ENCODE measurements at regions not wholly inside any gene's neighbourhood (a gene's known extent, or its start where the extent isn't known, plus 50 kb on each side); places are given as distances from the start of the nearest gene placed in this dataset.
"Not testable (repeated sequence)": the region's sequence is repeated elsewhere in the genome, so short reads cannot be mapped to it uniquely, and the experiment has no call there.

DNA sequence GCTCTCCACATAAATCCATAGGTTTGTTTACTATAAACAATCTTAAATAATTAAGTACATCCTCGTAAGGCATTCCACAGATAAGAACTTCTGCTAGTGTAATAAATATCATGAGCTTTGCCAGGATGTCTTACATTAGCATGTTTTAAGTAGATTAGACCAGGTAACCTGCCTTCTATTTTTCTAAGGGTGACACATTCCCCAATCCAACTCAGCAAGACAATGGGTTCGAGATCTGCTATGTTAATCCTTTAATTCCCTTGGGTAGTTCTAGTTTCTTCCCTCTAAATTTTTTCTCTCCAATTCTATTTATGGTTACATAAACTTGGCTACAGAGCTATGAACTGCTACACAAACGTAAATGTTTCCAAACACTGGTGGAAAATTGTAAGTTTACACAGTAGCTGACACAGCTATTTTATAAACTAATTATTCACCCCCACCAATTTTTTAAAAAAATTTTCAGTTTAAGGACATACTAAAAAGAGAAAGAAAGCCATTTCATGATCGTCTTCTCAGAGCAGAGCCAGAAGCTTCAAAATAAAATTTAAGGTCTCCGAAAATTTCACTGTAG lies 386.5 kb upstream of the SLC39A10 start:
- no peak for DNase-seq

DNA sequence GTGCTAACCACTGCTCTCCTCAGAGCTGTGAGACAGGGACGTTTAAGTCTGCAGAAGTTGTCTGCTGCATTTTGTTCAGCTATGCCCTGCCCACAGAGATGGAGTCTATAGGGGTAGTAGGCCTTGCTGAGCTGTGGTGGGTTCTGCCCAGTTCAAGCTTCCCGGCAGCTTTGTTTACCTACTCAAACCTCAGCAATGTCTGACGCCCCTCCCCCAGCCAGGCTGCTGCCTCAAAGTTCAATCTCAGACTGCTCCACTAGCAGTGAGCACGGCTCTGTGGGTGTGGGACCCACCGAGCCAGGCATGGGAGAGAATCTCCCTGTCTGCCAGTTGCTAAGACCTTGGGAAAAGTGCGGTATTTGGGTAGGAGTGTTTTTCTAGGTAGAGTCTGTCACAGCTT lies 387.8 kb upstream of the SLC39A10 start:
- DNase-seq, result no peak

DNA sequence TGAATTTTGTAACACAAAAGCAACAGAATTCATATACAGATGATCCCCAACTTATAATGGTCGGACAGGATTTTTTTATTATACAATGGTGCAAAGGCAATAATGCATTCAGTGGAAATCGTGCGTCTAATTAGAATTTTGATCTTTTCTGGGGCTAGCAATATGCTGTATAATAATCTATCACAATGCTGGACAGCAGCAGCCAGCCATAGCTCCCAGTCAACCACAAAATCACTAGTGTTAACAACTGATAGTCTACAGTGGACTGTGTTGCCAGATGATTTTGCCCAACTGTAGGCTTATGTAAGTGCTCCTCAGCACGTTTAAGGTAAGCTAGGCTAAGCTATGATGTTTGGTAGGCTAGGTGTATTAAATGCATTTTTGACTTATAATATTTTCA lies 399.0 kb upstream of the SLC39A10 start:
- no peak for DNase-seq

DNA sequence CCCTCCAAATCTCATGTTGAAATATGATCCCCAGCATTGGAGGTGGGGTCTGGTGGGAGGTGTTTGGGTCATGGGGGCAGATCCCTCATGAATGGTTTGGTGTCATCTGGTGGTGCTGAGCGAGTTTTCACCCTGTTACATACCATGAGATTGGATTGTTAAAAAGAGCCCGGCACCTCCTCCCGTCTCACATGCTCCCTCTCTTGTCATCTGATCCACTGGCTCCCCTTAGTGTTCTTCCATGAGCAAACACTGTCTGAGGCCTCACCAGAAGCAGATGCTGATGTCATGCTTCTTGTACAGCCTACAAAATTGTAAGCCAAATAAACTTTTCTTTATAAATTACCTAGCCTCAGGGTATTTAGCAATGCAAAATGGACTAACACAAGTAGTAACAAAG lies 405.0 kb upstream of the SLC39A10 start:
- DNase-seq, result no peak

DNA sequence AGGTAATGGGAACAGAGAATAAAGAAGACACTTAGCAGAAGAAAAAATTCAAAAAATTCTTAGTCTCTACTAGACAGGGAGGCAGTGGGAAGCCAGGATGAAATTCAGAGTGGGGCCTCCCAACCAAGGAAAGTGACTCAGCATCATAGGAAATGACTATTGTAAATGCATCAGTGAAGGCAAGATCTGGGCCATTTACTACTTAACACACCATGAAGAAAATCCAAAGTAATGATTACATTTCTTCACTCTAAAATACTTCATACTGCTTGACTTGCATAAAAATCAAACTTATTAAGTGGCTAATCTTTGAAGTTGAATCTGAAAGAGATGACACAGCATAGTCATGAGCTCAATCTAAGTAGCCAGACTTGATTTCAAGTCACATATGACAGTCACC lies 405.8 kb upstream of the SLC39A10 start:
- no peak for DNase-seq

DNA sequence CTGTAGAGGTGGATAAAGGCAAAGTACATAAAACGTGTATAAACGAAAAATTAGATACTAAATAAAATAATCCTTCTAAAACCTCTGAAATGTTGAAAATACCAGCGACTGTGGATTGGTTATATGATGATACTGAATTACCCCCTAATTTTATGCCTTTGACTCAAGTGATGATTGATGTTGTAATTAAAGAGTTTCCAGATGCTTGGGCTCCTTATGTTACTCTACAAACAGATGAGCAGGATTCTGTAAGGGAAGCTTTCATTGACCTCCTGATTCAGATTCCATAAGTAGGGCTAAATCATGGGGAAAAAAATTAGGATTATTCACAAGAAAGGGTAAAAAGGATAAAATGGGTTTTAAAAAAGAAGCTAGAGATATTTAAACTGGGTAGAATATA lies 418.2 kb upstream of the SLC39A10 start:
- no peak for DNase-seq

DNA sequence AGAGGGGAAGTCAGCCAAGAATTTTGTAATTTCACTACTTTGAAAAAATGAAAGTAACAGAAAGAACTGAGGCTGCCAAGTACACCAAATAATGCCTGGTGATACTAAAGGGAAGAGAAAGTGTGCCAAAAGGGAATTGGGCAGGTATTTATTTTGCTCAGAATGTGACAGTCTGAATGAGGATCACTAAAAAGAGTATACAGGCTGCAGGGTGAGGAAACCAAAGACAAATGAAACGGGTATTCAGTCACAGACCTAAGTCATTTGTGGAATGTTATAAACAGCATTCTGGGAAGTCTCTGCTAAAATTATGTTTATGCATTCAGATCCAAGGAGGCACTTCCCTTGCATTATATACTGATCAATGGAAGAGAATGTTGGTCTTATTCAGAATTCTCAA lies 418.6 kb upstream of the SLC39A10 start:
- no peak for DNase-seq

DNA sequence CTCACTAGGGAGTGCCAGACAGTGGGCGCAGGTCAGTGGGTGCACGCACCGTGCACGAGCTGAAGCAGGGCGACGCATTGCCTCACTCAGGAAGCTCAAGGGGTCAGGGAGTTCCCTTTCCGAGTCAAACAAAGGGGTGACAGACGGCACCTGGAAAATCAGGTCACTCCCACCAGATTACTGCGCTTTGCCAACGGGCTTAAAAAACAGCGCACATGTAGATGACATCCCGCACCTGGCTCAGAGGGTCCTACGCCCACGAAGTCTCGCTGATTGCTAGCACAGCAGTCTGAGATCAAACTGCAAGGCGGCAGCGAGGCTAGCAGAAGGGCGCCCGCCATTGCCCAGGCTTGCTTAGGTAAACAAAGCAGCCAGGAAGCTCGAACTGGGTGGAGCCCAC lies 428.5 kb upstream of the SLC39A10 start:
- not testable (repeated sequence) for DNase-seq

DNA sequence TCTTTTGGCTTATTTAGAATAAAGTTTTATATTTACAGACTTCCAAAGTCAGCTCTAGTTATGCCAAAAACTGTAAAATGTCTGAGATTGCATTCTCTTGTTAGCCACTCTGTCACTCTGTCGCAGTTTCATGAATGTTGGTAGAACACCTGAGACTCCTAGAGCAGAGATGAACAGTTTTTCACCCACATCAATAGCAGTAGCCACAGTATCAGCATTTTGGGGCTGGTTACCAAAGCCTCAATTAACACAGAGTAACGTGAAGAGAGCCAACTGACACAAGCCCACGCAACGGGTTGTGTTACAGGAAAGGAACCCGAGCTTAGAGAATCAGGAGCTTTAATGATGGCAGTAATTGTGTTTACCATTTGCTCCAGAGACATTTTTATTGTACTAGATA lies 443.0 kb upstream of the SLC39A10 start:
- DNase-seq, result no peak

DNA sequence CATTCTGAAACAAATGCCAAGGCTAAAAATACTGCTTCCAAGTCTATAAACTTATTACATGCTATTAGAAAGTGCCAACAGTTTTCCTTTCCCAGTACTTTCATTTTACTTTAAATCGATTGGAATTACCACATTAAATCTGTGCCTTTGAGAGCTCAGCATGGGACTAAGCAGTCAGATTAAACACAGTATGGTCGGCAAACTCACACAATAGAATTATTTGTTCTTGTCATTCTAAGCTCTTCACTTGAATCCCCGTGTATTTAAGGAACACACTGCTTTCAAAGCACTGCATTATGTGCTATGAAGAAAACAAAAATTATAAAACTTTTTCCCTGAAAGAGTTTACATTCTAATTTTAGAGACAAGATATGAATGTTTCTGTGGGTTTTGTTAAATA lies 444.4 kb upstream of the SLC39A10 start:
- no peak for DNase-seq

DNA sequence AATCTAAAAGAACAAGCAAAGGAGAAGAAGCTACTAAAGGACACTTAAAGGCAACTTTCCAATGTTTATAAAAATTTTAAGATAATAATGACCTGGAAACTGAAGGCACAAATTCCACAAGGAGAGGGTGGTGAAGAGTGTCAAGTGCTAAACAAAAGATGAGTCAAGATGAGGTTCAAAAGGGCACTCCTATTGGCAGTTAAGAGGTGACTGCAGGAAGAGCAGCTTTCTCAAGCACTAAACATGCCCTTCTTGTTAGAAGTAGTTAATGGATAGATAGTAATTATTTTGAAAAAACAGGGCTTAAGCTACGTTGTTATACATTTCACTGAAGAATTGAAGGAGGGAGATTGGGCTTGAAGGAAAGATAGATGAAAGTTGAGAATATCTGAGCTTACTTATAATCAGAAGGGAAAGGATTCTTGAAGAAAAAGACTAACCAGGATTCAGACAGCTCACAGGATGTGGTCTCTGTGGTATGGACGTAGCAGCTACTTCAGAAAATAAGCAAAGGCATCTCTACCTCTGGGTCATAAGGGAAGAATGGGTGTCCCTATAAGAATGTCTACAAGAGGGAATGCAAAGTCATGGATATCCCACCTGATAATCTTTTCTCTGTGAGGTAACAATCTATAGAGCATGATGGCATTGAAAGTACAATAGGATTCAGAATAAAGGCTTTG lies 454.7 kb upstream of the SLC39A10 start:
- no peak for DNase-seq

DNA sequence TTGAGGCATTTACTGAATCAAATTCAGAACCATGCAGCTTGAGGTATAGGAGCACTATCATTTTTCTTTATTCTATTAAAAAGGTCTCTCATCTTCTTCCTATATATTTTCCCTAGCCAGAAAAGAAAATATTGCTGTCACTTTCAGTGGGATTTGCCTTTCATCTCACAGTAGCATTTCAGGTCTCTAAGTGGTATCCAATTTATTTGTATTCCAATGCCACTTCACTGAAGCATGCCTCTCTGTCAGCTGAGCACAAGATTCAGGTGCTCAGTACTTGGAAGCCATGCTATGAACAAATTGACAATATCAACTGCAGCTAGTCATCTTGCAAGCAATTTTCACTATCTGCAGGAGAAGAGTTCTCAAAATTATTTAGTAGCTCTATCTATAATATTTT lies 457.2 kb upstream of the SLC39A10 start:
- no peak for DNase-seq

DNA sequence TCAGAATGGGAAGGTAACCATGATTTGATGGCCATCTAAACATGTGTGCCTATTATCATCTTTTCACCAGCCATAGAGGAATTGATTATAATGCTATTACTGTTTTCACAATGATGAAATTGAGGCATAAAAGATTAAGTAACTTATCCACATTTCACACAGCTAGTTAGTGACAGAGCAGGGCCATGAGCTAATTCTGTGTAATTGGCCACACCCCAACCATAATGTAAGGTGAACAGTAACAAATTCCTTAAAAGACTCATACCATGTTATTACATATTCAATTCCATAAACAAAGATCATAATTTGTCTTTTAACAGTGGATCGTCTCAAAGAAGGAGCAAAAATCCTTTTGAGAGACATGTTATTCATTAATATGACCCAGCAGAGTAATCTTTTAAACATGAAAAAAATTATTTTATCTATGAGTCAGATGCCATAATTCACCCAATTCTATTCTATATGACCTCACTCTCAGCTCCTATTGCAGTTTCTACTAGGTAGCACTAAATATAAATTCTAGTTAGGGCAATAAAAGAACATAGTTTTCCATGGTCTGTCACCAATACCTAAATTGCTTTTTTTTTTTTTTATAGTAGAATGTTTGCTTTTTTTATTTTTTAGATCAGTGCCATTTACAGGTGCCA lies 475.8 kb upstream of the SLC39A10 start:
- no peak for DNase-seq

DNA sequence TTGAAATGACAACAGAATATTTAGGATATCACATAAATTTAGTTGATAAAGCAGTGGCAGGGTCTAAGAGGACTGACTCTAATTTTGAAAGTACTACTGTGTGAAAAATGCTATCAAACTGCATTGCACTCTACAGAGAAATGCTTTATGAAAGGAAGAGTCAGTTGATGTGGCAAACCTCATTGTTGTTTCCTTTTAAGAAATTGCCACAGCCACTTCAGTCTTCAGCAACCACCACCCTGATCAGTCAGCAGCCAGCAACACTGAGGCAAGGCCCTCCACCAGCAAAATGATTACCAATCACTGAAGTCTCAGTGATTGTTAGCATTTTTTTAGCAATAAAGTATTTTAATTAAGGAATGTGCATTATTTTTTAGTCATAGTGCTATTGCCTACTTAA lies 488.7 kb upstream of the SLC39A10 start:
- no peak for DNase-seq

DNA sequence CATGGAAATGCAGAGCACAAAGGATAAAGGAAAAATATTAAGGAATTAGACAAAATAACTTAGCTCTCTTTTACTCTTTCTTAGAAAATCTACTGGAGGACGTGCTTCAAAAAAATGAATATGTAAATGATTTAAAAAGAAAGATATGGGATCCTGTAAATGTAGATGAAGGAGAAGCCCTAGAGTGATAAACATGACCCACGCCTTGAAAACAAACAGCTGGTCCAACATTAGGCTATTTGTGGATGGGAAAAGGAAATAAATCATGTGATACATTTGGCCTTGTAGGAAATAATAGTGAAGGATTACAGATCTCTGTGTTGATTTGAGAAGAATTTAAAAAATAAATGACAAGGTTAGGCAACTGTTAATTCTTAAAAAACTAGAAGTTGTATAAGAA lies 492.1 kb upstream of the SLC39A10 start:
- no peak for DNase-seq

DNA sequence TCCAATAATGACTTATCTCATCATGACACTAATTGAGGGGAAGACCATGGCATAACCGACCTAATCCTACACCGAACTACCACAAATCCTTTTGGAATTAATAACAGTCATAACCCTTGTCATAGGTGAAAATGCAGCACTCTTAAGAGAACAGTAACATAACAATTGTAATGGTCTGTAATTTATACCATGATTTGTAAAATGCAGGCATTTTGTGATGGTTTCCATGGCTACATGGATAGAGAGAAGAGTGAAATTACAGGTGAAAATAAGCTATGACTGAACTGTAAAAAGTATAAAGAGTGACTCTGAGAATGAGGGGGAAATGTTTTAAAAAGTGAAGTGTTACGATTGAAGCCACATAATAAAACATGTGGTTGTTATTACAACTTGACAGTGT lies 494.1 kb upstream of the SLC39A10 start:
- DNase-seq, result no peak

DNA sequence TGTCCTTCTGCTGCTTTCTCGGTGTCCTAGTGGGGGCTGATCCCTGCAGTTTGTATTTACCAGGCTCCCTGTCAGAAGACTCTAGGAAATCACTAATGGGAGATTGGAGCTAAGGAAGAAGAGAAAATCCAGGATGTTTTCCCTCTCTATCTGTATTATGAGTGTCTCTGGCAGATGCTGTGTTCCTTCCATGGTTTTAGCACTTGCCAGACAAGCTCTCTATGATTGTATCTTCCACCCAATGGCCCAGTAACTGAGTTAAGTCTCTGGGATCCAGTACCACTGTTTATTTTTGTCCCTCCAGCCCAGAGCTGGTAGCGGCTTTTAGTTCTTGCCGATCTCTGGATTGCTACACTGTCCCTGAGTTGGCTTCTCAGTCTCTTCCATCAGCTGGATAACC lies 494.8 kb upstream of the SLC39A10 start:
- no peak for DNase-seq

DNA sequence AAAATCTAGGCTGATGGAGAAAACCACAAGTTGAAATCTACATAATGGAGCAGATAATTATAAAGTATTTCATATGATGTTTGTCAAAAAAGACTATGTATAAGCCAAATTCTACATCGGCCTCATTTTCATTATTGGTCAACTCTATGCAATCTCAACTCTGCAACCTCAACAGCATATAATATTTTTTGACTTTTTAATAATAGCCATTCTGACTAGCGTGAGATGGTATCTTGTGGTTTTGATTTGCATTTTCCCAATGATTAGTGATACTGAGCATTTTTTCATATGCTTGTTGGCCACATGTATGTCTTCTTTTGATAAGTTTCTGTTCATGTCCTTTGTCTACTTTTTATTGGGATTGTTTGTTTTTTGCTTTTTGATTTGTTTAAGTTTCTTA lies 496.1 kb upstream of the SLC39A10 start:
- no peak for DNase-seq

DNA sequence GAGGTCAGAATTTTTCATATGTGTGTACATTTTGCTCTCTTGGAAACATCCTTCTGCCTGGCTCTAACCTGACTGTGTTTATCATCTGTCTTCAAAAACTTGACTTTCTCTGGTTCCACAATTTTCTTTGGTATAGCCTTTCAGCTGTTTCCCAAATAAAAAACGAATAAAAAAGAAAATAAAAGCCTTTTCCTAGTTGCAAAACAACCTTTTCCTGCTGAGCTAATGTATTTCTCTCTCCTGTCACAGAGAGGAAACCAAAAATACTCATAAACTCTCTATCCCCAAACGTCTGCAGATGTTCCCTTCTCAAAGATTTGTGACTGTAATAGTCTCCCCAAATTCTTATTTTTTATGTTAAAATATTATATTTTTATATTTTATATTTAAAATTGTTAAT lies 505.3 kb upstream of the SLC39A10 start:
- no peak for DNase-seq

DNA sequence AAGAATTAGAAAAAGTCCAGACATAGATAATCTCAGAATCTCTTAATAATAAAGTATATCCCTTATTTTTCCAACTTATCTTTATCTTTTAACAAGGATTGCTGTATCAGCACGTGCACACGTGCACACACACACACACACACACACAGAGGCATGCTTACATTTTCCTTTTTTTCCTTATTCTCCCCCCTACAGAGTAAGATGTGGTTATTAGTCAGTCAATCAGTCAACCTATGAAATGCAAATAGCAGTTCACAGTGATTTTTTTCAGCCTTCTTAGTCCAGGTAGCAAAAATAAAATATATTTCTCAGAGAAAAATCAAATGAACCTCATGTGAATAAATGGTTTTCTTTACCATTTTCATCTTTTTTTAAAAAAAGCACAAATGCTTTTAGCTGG lies 506.2 kb upstream of the SLC39A10 start:
- DNase-seq, result no peak

DNA sequence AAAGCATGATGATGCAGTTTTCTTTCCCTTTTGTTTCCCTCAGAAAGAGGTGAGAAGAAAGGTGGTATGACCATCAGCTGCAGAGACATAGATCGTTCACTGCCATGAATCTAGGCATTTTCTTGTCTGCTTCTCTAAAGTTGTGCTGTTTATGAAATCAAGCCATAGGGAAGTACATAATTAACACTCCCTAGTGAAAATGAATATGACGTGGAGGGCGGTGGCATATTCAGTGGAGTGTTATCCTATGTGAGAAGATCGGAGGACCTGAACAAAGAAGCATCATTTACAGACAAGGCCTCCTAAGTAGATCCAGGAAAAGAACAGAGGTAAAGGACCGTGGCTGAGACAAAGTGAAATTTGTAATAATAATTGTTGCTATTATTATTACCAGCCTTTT lies 509.0 kb upstream of the SLC39A10 start:
- DNase-seq, result no peak

DNA sequence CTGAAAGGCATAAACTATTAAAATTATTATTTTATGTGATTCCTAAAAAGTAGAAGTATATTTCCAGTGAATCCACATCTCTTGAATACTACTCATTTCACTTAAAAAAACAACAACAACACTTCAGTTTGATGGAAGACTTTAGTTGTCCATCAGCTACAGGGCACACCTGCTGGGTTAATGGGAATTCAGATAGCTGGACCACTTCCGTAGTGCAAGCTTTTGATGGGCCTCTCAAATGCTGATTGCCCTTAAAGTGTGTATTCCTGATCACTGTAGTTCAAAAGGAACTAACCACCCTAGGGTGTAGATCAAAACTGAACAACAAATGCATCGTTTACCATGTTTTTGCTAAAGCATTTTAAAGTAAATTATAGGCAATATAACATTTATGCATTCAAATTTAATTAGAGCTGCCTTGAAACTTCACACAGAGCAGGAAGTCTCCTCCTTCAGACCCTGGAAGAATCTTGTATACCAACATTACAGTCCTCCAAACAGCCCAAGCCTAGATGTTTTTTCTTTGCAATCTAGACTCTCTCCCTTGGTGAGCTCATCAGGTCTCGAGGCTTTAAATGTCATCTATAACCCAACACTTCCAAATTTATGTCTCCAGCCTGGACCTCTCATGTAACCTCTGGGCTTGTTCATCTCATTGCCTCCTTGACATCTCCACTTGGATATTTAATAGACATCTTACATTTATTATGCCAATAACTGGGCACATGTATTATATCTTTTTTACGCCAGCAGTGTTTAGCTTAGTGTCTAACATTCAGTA lies 510.1 kb upstream of the SLC39A10 start:
- no peak for DNase-seq

DNA sequence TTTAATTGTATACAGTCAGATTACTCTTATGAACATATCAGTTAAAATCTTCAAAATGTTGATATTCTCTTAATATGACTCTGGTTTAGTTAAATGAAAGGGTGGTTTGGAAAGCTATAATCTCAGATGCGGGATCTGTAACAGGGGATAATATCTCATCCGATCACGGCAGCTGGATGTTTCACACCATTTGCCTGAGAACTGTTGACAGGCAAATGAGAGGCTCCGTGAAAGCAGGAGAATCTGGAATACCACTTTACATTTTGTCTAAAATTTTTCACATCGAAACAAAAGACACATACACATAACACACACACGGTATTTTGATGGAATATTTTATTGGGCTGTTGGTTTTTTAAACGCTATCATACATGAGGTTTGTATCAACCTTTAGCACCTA lies 518.6 kb upstream of the SLC39A10 start:
- DNase-seq, result no peak

DNA sequence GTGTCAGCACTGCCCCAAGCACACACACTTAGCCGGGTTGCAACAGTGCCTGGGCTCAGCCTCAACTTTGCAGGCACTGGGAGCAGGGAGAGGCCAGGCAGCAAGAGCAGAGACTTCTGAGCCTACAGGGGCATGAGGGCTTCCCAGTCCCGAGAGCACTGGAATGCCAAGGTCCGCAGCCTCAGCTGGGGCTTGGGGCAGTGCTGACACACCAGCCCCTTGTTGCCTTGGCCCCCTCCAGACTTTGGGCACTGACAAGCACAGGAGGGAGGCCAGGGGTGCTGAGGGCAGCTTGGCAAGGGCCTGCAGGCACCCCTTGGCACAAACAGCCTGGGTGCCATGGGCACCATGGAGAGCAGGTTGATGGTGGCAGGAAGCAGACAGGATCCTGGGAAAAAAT lies 531.1 kb upstream of the SLC39A10 start:
- not testable (repeated sequence) for DNase-seq
